GM12878 (cell line): ENCODE measurements at regions not wholly inside any gene's neighbourhood (a gene's known extent, or its start where the extent isn't known, plus 50 kb on each side); places are given as distances from the start of the nearest gene placed in this dataset.

ENCODE experiments used
- ATAC-seq: fragments of 200-7000 bp; cut with Tn5 transposase; 3 replicates; pipeline ENCODE4 v1.9.1; 2020; ENCODE audit warnings: mild to moderate bottlenecking, moderate library complexity
- BruUV-seq: library from RNA; stranded (reverse); fragments of 400-500 nt; replicated peaks from 2 replicates; lab custom pipeline; 2021; lab: Mats Ljungman, UMichigan
- CTCF ChIA-PET: fragments of 300-600 bp; sonication (Branson Sonifier 250); formaldehyde crosslinking; extraction: SDS; loops from one replicate; lab custom pipeline; 2021; ENCODE audit warnings: inconsistent platforms; lab: Yijun Ruan, JAX
- POLR2A ChIA-PET: fragments of 350-600 bp; formaldehyde crosslinking; extraction: SDS; loops from one replicate; lab custom pipeline; 2021; ENCODE audit warnings: inconsistent platforms; lab: Charles Lee
- RAD21 ChIA-PET: fragments of 300-600 bp; sonication (Branson Sonifier 250); formaldehyde crosslinking; loops from one replicate; lab custom pipeline; 2023; ENCODE audit warnings: antibody characterized with exemption; ENCODE audit not compliant: unreplicated experiment; lab: Charles Lee
- SMC1A ChIA-PET: fragments of 300-600 bp; sonication (Branson Sonifier 250); formaldehyde crosslinking; loops from one replicate; lab custom pipeline; 2023; ENCODE audit not compliant: unreplicated experiment, uncharacterized antibody; lab: Charles Lee
- DNase-seq: peaks from one replicate; pipeline ENCODE4 v3.0.0-alpha.2; 2011; ENCODE audit warnings: low read depth, low spot score
- FAIRE-seq: peaks from 3 replicates; lab custom pipeline; 2011; peaks lifted over from hg19 to GRCh38; lab: Jason Lieb, UNC
- H2AFZ ChIP-seq: 2 replicates; pipeline ENCODE4 v1.6.0; 2011; ENCODE audit warnings: low read depth, low read length, control low read depth; ENCODE audit not compliant: control insufficient read depth
- H3K27ac ChIP-seq: 2 replicates; pipeline ENCODE4 v1.5.1; 2011; ENCODE audit warnings: control low read depth; ENCODE audit not compliant: control insufficient read depth, insufficient read depth
- H3K27me3 ChIP-seq, 2 experiments: replicated peaks in 1 of 2; 2 replicates each; pipeline versions ENCODE4 v1.6.0 to v1.6.1; 2011; ENCODE audit warnings: low read length in 1 of 2; ENCODE audit not compliant: control insufficient read depth in 2 of 2, insufficient read depth in 2 of 2
- H3K36me3 ChIP-seq, 2 experiments: 2 replicates each; pipeline ENCODE4 v1.5.1; 2011; ENCODE audit warnings: low read length in 1 of 2; ENCODE audit not compliant: control insufficient read depth in 2 of 2, insufficient read depth in 2 of 2
- H3K4me1 ChIP-seq: 2 replicates; pipeline ENCODE4 v1.6.1; 2011; ENCODE audit warnings: mild to moderate bottlenecking, low read length, moderate library complexity, mixed read lengths; ENCODE audit not compliant: control insufficient read depth, insufficient read depth
- H3K4me2 ChIP-seq: 2 replicates; pipeline ENCODE4 v1.6.0; 2011; ENCODE audit warnings: control low read depth; ENCODE audit not compliant: control insufficient read depth, insufficient read depth
- H3K4me3 ChIP-seq: fragments of 200-600 bp; sonication (generic); 2 replicates; pipeline ENCODE4 v1.5.1; 2016
- H3K79me2 ChIP-seq: 2 replicates; pipeline ENCODE4 v1.6.0; 2011; ENCODE audit warnings: low read length; ENCODE audit not compliant: control insufficient read depth, insufficient read depth
- H3K9ac ChIP-seq: 2 replicates; pipeline ENCODE4 v1.8.0; 2011; ENCODE audit warnings: low read length, control low read depth, mixed read lengths; ENCODE audit not compliant: control insufficient read depth, insufficient read depth
- H3K9me3 ChIP-seq: replicated peaks from 3 replicates; pipeline ENCODE4 v1.5.1; 2011; ENCODE audit warnings: mild to moderate bottlenecking, low read length; ENCODE audit not compliant: control insufficient read depth, insufficient read depth
- H4K20me1 ChIP-seq: 2 replicates; pipeline ENCODE4 v1.6.0; 2011; ENCODE audit not compliant: control insufficient read depth, insufficient read depth
- NR2C2 ChIP-seq: IDR thresholded peaks from 2 replicates; pipeline ENCODE4 v1.6.1; 2011; ENCODE audit warnings: borderline replicate concordance, low read depth; ENCODE audit not compliant: control insufficient read depth, insufficient read length
- ZBTB4 ChIP-seq: fragments of 450-650 bp; formaldehyde crosslinking; IDR thresholded peaks from 2 replicates; pipeline ENCODE4 v1.4.0; 2022; ENCODE audit warnings: mild to moderate bottlenecking, moderate library complexity
- WGBS: methylation state at CpG from one replicate; pipeline ENCODE4 v1.1.6; 2016; ENCODE audit warnings: low lambda C conversion rate; ENCODE audit not compliant: insufficient replicate concordance, insufficient coverage; ENCODE audit errors: missing lambda C conversion rate; 5-methylcytosine and 5-hydroxymethylcytosine counted together
- in situ Hi-C: fragments of 300-500 bp; cut with MboI; formaldehyde crosslinking; loops from 9 replicates; pipeline ENCODE4 v1.14.3; 2018; ENCODE audit warnings: mixed read lengths
- intact Hi-C: fragments of 100-400 bp; cut with micrococcal nuclease; formaldehyde crosslinking; loops from one replicate; pipeline ENCODE4 v1.14.2; 2022; ENCODE audit not compliant: unreplicated experiment

GRCh38 chr2:37784071-37784758 lies 112.8 kb upstream of the CDC42EP3 start:
- POLR2A ChIA-PET = interaction anchor here (0.6 kb wide), 1 partner anchor 626 kb away, joined by 3 read pairs; no protein-coding TSS in a partner anchor
- Histone ChIP-seq H3K27ac (no peak overlapping the region), H3K9ac (no peak overlapping the region), H3K79me2 (no peaks in the 10 kb centered on the region), H4K20me1 (no peaks in the 10 kb centered on the region), H3K4me2 (no peak overlapping the region), H3K4me3 (no peak overlapping the region), H3K4me1 (no peaks in the 10 kb centered on the region), H3K27me3 (no peaks in the 10 kb centered on the region), H2AFZ (no peak overlapping the region), H3K36me3 (no peaks in the 10 kb centered on the region), H3K9me3 (no peaks in the 10 kb centered on the region; the same call in 2 of the 3 replicates)
- no TSS peak for BruUV-seq
- SMC1A ChIA-PET = interaction anchor here (0.7 to 1.1 kb wide), 2 partner anchors 93 to 368 kb away, joined by 3 read pairs; no protein-coding TSS in a partner anchor
- ATAC-seq = no peak
- RAD21 ChIA-PET = no interaction called here
- intact Hi-C loops (no loop called here), in situ Hi-C loops (no loop called here)
- CTCF ChIA-PET = interaction anchor here (1.0 to 2.1 kb wide), 2 partner anchors 11 to 93 kb away, joined by 3 to 4 read pairs; no protein-coding TSS in a partner anchor
- FAIRE-seq = no peak
- 61% methylated on average over 3 of the region's 3 CpGs for WGBS
- DNase-seq = no peak
- TF ChIP-seq NR2C2 = no peak
- TF ChIP-seq ZBTB4 = no peak
